ENCODE measurements at regions not wholly inside any gene's neighbourhood (a gene's known extent, or its start where the extent isn't known, plus 50 kb on each side); places are given as distances from the start of the nearest gene placed in this dataset.

DNA sequence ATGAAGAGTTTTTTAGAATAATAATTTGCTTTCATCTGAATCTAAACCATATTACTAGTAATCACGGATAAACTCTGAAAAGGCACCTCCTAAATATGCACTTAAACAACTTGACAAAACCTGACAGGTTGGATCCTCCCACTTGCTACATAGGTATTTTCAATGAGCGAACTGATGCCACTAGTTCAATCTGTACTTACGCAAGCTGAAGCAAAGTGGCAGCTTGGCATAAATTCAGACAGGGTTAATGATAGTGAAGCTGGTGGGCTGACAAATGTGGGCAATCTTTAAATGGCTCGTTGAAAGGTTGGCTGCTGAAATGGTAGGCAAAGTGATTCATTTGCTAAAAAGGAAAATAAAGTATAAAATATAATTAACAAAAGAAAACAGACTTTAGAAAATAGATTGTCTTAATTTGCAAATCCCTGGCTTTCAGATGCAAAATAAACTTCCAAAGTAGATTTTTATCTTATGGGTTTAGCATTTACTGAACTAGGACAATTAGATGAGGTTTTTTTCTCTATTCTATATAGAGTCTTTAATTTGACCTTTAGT is 1713.5 kb upstream of the SLC39A10 start:
- TF ChIP-seq, protein P1, sequence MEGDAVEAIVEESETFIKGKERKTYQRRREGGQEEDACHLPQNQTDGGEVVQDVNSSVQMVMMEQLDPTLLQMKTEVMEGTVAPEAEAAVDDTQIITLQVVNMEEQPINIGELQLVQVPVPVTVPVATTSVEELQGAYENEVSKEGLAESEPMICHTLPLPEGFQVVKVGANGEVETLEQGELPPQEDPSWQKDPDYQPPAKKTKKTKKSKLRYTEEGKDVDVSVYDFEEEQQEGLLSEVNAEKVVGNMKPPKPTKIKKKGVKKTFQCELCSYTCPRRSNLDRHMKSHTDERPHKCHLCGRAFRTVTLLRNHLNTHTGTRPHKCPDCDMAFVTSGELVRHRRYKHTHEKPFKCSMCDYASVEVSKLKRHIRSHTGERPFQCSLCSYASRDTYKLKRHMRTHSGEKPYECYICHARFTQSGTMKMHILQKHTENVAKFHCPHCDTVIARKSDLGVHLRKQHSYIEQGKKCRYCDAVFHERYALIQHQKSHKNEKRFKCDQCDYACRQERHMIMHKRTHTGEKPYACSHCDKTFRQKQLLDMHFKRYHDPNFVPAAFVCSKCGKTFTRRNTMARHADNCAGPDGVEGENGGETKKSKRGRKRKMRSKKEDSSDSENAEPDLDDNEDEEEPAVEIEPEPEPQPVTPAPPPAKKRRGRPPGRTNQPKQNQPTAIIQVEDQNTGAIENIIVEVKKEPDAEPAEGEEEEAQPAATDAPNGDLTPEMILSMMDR (IDR thresholded peaks at IDR 0.05; ENCODE audit: extremely low read depth in 1 of 2, insufficient read depth in 1 of 2, low read depth in 1 of 2, low read length in 2 of 2), result no peak
- no peak for TF ChIP-seq EZH2 (IDR thresholded peaks at IDR 0.05; ENCODE audit: borderline replicate concordance, low read depth, low read length, severe bottlenecking)

Data from endothelial cell of umbilical vein (primary cell).